ENCODE measurements at regions not wholly inside any gene's neighbourhood (a gene's known extent, or its start where the extent isn't known, plus 50 kb on each side); places are given as distances from the start of the nearest gene placed in this dataset.
"Not testable (repeated sequence)": the region's sequence is repeated elsewhere in the genome, so short reads cannot be mapped to it uniquely, and the experiment has no call there.

GRCh38 chr11:104699981-104700380 lies 198.3 kb downstream of the CASP12 start:
- no peak for DNase-seq

DNA sequence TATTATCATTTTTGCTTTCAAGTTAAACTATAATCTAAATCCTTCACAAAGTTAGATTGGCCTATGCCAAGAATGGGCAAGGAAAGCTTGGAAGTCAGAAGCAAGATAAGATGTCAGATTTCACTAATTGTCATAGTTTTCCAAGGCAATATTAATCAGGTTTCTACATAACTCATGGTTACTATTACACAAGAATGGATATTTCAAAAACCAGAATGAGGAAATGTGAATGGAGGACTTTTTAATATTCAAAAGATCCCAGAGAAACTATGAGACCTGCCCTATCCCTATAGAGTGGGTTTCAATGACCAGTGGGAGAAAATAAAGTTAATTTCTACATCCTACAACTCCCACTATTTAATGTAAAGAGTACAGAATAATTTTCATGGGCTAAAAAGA lies 203.2 kb downstream of the CASP12 start:
- DNase-seq, result no peak

DNA sequence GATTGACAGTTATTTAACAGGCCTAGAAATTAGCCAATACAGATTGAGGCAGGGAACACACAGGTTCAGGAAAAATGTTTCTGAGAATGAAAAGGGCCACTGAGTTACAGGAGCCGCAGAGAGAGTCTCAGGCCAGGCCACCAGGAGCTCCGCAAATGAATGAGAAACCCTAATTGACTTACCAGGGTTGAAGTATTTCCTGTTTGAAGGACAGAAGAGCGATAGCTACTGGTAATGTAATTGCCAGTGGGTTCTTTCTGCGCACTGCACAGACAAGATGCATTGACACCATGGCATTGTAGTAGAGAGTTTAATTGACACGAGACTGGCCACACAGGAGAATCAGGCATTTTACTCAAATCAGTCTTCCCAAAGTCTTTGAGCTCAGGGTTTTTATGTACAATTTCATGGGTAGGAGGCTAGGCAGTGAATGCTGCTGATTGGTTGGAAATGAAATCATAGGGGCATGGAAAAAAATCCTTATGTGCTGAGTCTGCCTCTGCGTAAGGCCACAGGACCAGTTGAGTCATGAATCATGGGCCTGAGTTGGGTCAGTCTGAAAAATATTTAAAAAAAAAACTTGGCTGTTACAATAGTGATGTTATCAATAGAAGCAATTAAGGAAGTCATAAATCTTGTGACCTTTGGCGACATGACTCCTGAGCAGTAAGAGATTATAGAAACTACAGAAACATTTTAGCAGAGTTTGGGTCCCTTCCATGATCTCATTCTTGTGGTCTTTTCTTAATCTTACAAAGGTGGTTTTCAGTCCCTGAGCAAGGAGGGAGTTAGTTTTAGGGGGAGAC lies 203.8 kb downstream of the CASP12 start:
- no peak for DNase-seq

- no peak for DNase-seq
These were observed 205.5 kb downstream of the CASP12 start for GRCh38 chr11:104692751-104693150.

- no peak for DNase-seq
These were observed 207.1 kb downstream of the CASP12 start for GRCh38 chr11:104691129-104691528.

DNA sequence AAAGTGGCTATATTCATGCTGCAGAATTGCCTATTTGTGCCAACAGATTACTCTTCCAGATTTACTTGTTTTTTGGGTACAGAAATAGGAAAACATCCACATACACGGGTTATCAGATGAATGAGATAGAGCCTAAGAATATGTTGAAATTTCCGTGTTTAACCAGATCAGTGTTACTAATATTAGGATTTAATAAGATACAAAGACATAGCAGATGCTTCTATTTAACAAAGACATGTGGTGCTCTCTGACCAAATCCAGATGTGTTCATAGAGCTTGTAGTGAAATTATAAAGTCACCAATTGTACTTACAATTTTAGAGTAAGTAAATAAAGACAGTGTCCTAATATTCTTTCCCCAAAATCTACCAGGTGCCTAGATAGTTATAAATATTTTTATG lies 208.0 kb downstream of the CASP12 start:
- DNase-seq, result no peak

- no peak for DNase-seq
These were observed 209.5 kb downstream of the CASP12 start for GRCh38 chr11:104688731-104689130.

- DNase-seq, result no peak
These were observed 216.1 kb downstream of the CASP12 start for GRCh38 chr11:104682206-104682605.

DNA sequence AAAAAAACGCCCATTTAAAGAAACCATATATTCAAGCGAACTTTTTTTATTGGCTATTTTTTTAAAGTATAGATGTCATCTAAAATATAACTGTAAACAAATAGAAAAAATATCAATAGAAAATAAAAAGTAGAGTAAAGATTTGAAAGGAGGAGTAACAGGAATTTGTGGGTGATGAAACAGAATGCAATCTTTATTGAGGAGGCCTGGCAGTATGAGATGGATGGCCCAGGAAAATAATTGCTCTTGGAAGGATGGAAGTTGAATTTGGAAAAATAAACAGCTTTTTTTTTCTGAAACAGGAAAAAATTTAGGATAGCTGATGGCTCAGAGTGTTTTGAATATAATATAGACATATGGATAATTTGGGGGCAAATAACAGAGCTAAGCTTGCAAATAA lies 219.0 kb downstream of the CASP12 start:
- no peak for DNase-seq

- no peak for DNase-seq
These were observed 219.9 kb downstream of the CASP12 start for GRCh38 chr11:104678408-104678807.

DNA sequence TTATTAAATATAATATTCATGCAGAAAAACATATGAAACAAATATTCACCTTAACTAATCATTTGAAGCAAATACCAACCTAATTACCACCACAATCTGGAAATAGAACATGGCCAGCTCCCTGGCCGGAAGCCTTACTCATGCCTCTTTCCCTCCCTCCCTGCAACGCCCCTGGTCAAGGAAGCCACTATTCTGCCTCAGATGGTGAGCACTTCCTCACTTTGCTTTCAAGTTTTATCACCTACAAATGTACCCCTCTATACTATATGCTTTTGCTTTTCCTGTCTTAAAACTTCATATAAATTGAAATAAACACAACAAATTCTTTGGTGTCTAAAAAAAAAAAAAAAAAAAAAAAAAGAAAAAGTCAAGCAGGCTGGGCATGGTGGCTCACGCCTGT lies 221.2 kb downstream of the CASP12 start:
- DNase-seq, result not testable (repeated sequence)

GRCh38 chr11:104672897-104673296 lies 225.4 kb downstream of the CASP12 start:
- DNase-seq, result no peak

GRCh38 chr11:104668797-104669463 lies 229.3 kb downstream of the CASP12 start:
- no peak for DNase-seq

DNA sequence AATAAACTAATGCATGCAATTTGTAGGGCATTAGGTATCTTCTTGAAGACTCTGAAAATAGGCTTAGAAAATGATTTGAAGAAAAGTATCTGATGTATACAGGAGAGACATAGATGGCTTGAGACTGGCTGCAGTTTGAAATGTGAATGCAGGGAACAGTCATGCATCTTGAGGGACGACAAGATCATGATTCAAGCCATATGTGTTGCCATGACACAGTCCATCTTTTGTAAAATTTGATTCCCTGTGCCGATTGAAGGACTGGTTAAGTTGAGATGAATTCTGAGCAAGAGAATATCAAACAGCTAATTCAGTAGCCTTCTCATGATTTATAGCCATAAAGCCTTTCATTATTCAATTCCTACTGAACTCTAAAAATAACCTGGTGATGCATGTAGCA lies 231.6 kb downstream of the CASP12 start:
- no peak for DNase-seq

DNA sequence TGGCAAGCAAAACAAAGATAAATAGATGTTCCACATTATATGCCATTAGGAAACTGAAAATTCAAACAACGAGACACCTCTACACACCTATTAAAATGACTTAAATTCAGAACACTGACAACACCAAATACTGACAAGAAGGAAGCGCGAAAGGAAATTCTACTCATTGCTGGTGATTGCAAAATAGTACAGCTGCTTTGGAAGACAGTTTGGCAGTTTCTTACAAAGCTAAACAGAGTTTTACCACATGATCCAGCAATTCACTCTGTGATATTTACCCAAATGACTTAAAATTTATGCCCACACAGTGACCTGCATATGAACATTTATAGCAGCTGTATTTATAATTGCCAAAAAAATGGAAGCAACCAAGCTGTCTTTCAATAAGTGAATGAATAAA lies 232.6 kb downstream of the CASP12 start:
- no peak for DNase-seq

DNA sequence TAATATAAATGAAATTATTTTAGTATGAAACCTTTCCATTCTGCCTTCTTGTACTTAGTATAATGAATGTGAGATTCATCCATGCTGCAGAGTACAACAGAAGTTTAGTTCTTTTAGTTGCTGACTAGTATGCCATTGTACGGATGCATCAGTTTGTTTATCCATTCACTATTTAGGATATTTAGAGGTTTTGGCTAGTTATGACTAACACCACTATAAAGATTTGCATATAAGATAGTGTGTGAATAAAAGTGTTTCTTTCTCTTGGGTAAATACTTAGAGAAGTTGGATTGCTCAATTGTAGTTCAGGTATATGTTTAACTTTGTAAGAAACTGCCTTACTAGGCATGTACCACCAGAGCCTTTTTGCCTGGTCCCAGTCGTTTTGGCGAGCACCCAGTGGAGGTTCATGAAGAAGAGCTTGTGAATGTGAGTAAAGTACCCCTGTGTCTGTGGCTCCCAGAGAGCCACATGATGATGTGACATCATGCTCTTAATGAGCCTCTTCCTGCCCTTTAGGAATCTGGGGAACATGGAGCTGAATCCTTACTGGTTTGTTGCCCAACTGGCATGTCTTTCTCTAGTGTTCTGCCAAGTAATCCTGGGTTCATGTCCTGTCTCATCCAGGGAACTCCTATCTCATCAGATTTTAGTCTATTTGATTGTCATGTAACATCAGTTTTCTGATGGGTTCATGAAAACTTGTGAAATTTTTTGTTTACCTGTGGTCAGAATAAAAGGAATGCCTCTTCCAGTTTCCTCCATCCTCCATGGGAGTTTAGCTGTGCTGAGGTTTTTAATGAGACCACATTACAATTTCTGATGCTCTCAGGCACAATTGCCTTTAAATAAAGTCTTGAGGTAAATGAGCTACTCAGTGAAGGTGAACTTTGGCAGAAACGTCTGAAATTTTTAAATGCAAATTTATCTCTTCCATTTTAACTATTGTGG lies 234.8 kb downstream of the CASP12 start:
- DNase-seq, result no peak

DNA sequence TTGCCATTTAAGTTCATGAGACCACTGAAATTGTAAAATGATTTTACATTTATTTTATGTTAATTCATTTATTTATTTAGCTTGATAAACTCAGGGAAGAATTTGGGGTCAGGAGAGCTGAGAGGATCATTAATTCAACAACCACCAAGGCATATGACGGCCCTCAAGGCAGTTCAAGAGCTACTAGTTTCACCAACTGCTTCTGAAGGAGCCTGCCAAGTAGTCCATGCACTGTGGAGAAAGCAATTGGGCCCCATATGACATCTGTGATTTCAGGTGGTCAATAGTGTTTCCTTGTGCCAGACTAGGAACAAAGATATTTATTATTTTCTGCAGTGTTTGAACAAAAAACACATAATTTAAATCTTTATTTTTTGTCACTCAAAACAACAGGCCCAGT lies 236.4 kb downstream of the CASP12 start:
- DNase-seq, result no peak

GRCh38 chr11:104661471-104661870 lies 236.8 kb downstream of the CASP12 start:
- no peak for DNase-seq

DNA sequence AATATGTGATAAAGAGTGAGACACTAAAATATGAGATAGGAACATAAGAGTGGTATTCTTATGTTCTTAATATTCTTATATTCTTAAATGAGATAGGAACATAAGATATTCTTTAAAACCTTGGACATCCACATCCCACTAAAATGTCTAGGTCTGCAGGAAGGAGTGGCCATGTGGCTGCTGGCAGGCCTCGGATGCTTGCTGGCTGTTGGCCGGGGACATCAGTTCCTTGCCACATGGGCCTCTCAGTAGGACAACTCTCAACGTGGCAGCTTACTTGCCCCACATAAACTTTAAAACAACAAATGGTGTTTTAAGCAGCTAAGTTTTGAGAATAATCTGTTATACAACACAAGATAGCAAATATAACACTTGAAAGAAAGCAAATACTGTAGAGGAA lies 240.1 kb downstream of the CASP12 start:
- DNase-seq, result no peak

GRCh38 chr11:104657083-104657482 lies 241.2 kb downstream of the CASP12 start:
- no peak for DNase-seq

DNA sequence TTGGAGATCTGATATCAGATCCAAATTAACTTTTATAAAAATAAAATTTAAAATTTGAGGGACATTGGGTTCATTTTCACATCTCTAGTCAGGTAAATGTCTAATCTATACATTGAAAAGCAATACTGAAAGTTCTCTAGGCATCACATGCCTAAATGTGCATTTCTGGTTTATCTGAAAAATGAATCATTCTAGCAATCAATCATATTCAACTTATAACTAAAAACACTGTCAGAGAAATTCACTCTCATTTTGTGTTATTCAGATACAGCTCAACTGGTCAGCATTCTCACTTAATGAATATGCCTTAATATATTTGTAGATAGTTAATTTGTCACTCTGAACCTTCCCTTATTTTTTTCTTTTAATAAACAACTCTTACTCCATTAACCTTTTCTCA lies 243.2 kb downstream of the CASP12 start:
- no peak for DNase-seq

DNA sequence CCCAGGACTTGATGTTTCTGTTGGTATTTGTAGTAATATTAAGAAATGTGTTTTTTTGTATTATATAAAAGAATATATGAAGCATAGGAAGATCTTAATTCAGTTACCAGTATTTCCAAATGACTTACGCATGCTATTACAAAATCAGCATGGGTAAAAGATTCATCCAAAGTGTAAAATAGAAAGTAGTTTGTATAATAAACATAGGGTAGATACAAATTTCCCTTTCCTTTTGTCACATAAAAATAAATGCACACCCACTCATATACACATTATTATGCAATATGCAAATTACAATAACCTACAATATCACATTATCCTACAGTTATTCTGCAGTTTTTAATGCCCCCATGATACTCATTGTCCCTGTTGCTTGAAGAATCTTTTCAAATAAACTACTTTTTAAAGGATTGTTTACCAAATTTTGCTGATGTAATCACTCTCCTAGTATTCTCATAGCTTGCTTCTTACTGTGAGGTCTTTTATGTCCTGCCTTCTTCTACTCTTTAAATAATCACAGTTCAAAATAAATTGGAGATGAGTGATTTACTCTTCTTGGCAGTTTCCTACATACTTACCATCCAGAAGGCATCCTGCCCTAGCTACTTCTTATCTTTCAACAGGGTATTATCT lies 244.0 kb downstream of the CASP12 start:
- DNase-seq, result no peak

GRCh38 chr11:104653407-104653806 lies 244.9 kb downstream of the CASP12 start:
- DNase-seq, result no peak

Data from 8988T (cell line).